H9 (cell line): ENCODE measurements at regions not wholly inside any gene's neighbourhood (a gene's known extent, or its start where the extent isn't known, plus 50 kb on each side); places are given as distances from the start of the nearest gene placed in this dataset.
A peak's percentile ranks its signal among the peaks of the same experiment; 100 is the strongest.

Experiments
- DNase-seq: peaks from one replicate; pipeline ENCODE4 v3.0.0-alpha.2; 2017
- H2AFZ ChIP-seq: one replicate; pipeline ENCODE4 v1.6.1; 2013; ENCODE audit warnings: mild to moderate bottlenecking, low read length, control low read depth, moderate library complexity
- H2AK5ac ChIP-seq: 2 replicates; pipeline ENCODE4 v1.6.1; 2013; ENCODE audit warnings: low read length, control low read depth, mixed read lengths; ENCODE audit not compliant: insufficient read length
- H2BK120ac ChIP-seq: one replicate; pipeline ENCODE4 v1.6.1; 2013; ENCODE audit warnings: low read depth, mild to moderate bottlenecking, low read length, control low read depth, inconsistent platforms; ENCODE audit not compliant: poor library complexity, severe bottlenecking
- H2BK12ac ChIP-seq: 2 replicates; pipeline ENCODE4 v1.6.1; 2013; ENCODE audit warnings: low read length, control low read depth, mixed read lengths, low read depth; ENCODE audit not compliant: insufficient read length
- H2BK15ac ChIP-seq: 2 replicates; pipeline ENCODE4 v1.6.1; 2013; ENCODE audit warnings: low read depth, low read length, control low read depth
- H2BK20ac ChIP-seq: one replicate; pipeline ENCODE4 v1.6.1; 2013; ENCODE audit warnings: low read depth, mild to moderate bottlenecking, low read length, control low read depth, inconsistent platforms; ENCODE audit not compliant: poor library complexity, severe bottlenecking
- H2BK5ac ChIP-seq: 2 replicates; pipeline ENCODE4 v1.6.1; 2013; ENCODE audit warnings: low read length, control low read depth, mixed read lengths; ENCODE audit not compliant: insufficient read length
- H3K14ac ChIP-seq: 2 replicates; pipeline ENCODE4 v1.6.1; 2013; ENCODE audit warnings: low read length, control low read depth; ENCODE audit not compliant: insufficient read depth
- H3K18ac ChIP-seq: 2 replicates; pipeline ENCODE4 v1.6.1; 2013; ENCODE audit warnings: low read depth, mild to moderate bottlenecking, mixed read lengths, low read length, control low read depth; ENCODE audit not compliant: insufficient read length
- H3K23ac ChIP-seq: 2 replicates; pipeline ENCODE4 v1.6.1; 2013; ENCODE audit warnings: low read length, control low read depth, mixed read lengths, low read depth; ENCODE audit not compliant: insufficient read length
- H3K23me2 ChIP-seq: 2 replicates; pipeline ENCODE4 v1.6.1; 2013; ENCODE audit warnings: low read depth, mild to moderate bottlenecking, mixed read lengths, low read length, control low read depth; ENCODE audit not compliant: insufficient read length, poor library complexity, severe bottlenecking
- H3K27ac ChIP-seq: 2 replicates; pipeline ENCODE4 v1.5.1; 2013; ENCODE audit warnings: low read length, control low read depth, mixed read lengths, low read depth; ENCODE audit not compliant: insufficient read length
- H3K27me3 ChIP-seq: 2 replicates; pipeline ENCODE4 v1.6.1; 2013; ENCODE audit warnings: low read length, control low read depth, inconsistent platforms; ENCODE audit not compliant: insufficient read depth
- H3K4ac ChIP-seq: 2 replicates; pipeline ENCODE4 v1.6.1; 2013; ENCODE audit warnings: low read depth, mild to moderate bottlenecking, control low read depth, inconsistent platforms, low read length, moderate library complexity
- H3K4me1 ChIP-seq: 2 replicates; pipeline ENCODE4 v1.6.1; 2013; ENCODE audit warnings: low read length, control low read depth, inconsistent platforms; ENCODE audit not compliant: insufficient read depth
- H3K4me2 ChIP-seq: 2 replicates; pipeline ENCODE4 v1.6.1; 2013; ENCODE audit warnings: low read length, control low read depth, mixed read lengths; ENCODE audit not compliant: insufficient read length, insufficient read depth
- H3K56ac ChIP-seq: 2 replicates; pipeline ENCODE4 v1.6.1; 2013; ENCODE audit warnings: low read depth, mild to moderate bottlenecking, mixed read lengths, low read length, control low read depth; ENCODE audit not compliant: insufficient read length
- H3K79me1 ChIP-seq: 2 replicates; pipeline ENCODE4 v1.6.1; 2013; ENCODE audit warnings: low read depth, mild to moderate bottlenecking, moderate library complexity, low read length, control low read depth, inconsistent platforms; ENCODE audit not compliant: insufficient read depth, poor library complexity, severe bottlenecking
- H3K79me2 ChIP-seq: 2 replicates; pipeline ENCODE4 v1.6.1; 2013; ENCODE audit warnings: low read length, control low read depth, inconsistent platforms; ENCODE audit not compliant: insufficient read depth
- H3K9ac ChIP-seq: 2 replicates; pipeline ENCODE4 v1.6.1; 2013; ENCODE audit warnings: low read length, control low read depth, mixed read lengths; ENCODE audit not compliant: insufficient read length; ENCODE audit errors: extremely low read depth
- H3K9me3 ChIP-seq: one replicate; pipeline ENCODE4 v1.6.1; 2013; ENCODE audit warnings: low read depth, low read length, inconsistent platforms; ENCODE audit not compliant: control insufficient read depth
- H3T11ph ChIP-seq: one replicate; pipeline ENCODE4 v1.6.1; 2013; ENCODE audit warnings: mild to moderate bottlenecking, low read length, control low read depth, inconsistent platforms
- H4K20me1 ChIP-seq: one replicate; pipeline ENCODE4 v1.6.1; 2013; ENCODE audit not compliant: control insufficient read depth, insufficient read length, insufficient read depth
- H4K5ac ChIP-seq: 2 replicates; pipeline ENCODE4 v1.6.1; 2013; ENCODE audit warnings: low read depth, mild to moderate bottlenecking, mixed read lengths, low read length, control low read depth; ENCODE audit not compliant: insufficient read length
- H4K8ac ChIP-seq: replicated peaks from 2 replicates; pipeline ENCODE4 v1.6.1; 2013; ENCODE audit warnings: low read length, control low read depth, mixed read lengths, low read depth; ENCODE audit not compliant: insufficient read length
- H4K91ac ChIP-seq: 2 replicates; pipeline ENCODE4 v1.6.1; 2013; ENCODE audit warnings: low read depth, mild to moderate bottlenecking, moderate library complexity, mixed read lengths, low read length, control low read depth; ENCODE audit not compliant: insufficient read length
- H3K27ac Mint-ChIP-seq, 3 experiments: 2 replicates in 2 of 3; 3 replicates in 1 of 3; pipeline ENCODE4 v1.8.0; 2020 to 2021; ENCODE audit warnings: mixed read lengths in 3 of 3, mild to moderate bottlenecking in 1 of 3, moderate library complexity in 1 of 3
- H3K27me3 Mint-ChIP-seq: 2 replicates; pipeline ENCODE4 v1.8.0; 2021; ENCODE audit warnings: low read depth, mild to moderate bottlenecking, moderate library complexity, mixed read lengths
- H3K36me3 Mint-ChIP-seq, 3 experiments: 2 replicates in 2 of 3; 3 replicates in 1 of 3; pipeline ENCODE4 v1.8.0; 2020 to 2021; ENCODE audit warnings: low read depth in 3 of 3, mixed read lengths in 3 of 3; ENCODE audit not compliant: insufficient read depth in 1 of 3
- H3K4me1 Mint-ChIP-seq, 2 experiments: 2 replicates each; pipeline ENCODE4 v1.8.0; 2020; ENCODE audit warnings: mixed read lengths in 2 of 2
- H3K4me3 Mint-ChIP-seq, 2 experiments: 2 replicates in 1 of 2; 3 replicates in 1 of 2; pipeline ENCODE4 v1.8.0; 2020 to 2021; ENCODE audit warnings: mild to moderate bottlenecking in 2 of 2, mixed read lengths in 2 of 2, moderate library complexity in 1 of 2
- H3K9me3 Mint-ChIP-seq, 2 experiments: 2 replicates in 1 of 2; 3 replicates in 1 of 2; pipeline ENCODE4 v1.8.0; 2020; ENCODE audit warnings: mild to moderate bottlenecking in 2 of 2, mixed read lengths in 2 of 2, moderate library complexity in 1 of 2
- CTCF ChIP-seq: fragments of 200-600 bp; sonication (generic); conservative IDR thresholded peaks from 3 replicates; pipeline ENCODE4 v1.8.0; 2021; ENCODE audit warnings: antibody characterized with exemption, mild to moderate bottlenecking
- WGBS: extraction: QIAGEN DNeasy Blood & Tissue Kit; methylation state at CpG from one replicate; pipeline ENCODE4 v1.1.7; 2013; ENCODE audit warnings: missing lambda C conversion rate, low lambda C conversion rate, mixed read lengths; ENCODE audit not compliant: insufficient read length; ENCODE audit errors: extremely low coverage; 5-methylcytosine and 5-hydroxymethylcytosine counted together

- Histone ChIP-seq H3K56ac (no peak overlapping the region), H3K79me2 (no peaks in the 10 kb centered on the region), H3K9ac (no peak overlapping the region), H3K27ac (no peak overlapping the region), H3K27me3 (no peaks in the 10 kb centered on the region), H2AK5ac (no peak overlapping the region), H4K5ac (no peak overlapping the region), H3K14ac (no peak overlapping the region), H3K9me3 (no peaks in the 10 kb centered on the region), H4K20me1 (no peaks in the 10 kb centered on the region), H2BK12ac (no peak overlapping the region), H2BK20ac (no peak overlapping the region), H3K18ac (no peak overlapping the region), H3K79me1 (no peaks in the 10 kb centered on the region), H4K8ac (no peak overlapping the region), H3K23me2 (no peaks in the 10 kb centered on the region), H3K23ac (no peak overlapping the region), H2BK5ac (no peak overlapping the region), H2BK15ac (no peak overlapping the region), H2BK120ac (no peak overlapping the region), H3K4me1 (peaks cover 1% of the 10 kb centered on the region; the same call in 1 of the 2 replicates), H2AFZ (no peak overlapping the region), H4K91ac (no peak overlapping the region), H3K4me2 (no peak overlapping the region), H3T11ph (no peak overlapping the region), H3K4ac (no peak overlapping the region)
- no CpG with 5 or more reads among the region's 8 CpGs for WGBS
- peaks cover 9% of the 10 kb centered on the region; the same call in 1 of the 2 replicates for H3K27me3 Mint-ChIP-seq
- no peak overlapping the region for H3K4me3 Mint-ChIP-seq
- no peaks in the 10 kb centered on the region for H3K36me3 Mint-ChIP-seq
- peaks cover 14 to 22% of the 10 kb centered on the region in 2 experiments for H3K4me1 Mint-ChIP-seq
- DNase-seq, result peak; percentile 14
- peak overlapping the region in 1 of 3 experiments; percentile 85; a peak in 3 of 7 replicates for H3K27ac Mint-ChIP-seq
- H3K9me3 Mint-ChIP-seq, result no peaks in the 10 kb centered on the region
- no peak for TF ChIP-seq CTCF
Measured at GRCh38 chr2:129762386-129763189, 216.9 kb upstream of the RAB6C start.
